Mesendoderm (in vitro differentiated cells): ENCODE measurements at regions not wholly inside any gene's neighbourhood (a gene's known extent, or its start where the extent isn't known, plus 50 kb on each side); places are given as distances from the start of the nearest gene placed in this dataset.

Experiments used
- DNase-seq: peaks from one replicate; pipeline ENCODE4 v3.0.0; 2013
- H2AK5ac ChIP-seq: 2 replicates; pipeline ENCODE4 v1.6.1; 2013; ENCODE audit warnings: low read length, inconsistent platforms
- H2BK120ac ChIP-seq: 2 replicates; pipeline ENCODE4 v1.6.1; 2013; ENCODE audit warnings: low read depth, mild to moderate bottlenecking, low read length, moderate library complexity, mixed read lengths
- H2BK15ac ChIP-seq: replicated peaks from 2 replicates; pipeline ENCODE4 v1.6.1; 2013; ENCODE audit warnings: low read depth, mild to moderate bottlenecking, moderate library complexity
- H2BK5ac ChIP-seq: 2 replicates; pipeline ENCODE4 v1.6.1; 2013; ENCODE audit warnings: low read length, inconsistent platforms
- H3K18ac ChIP-seq: 2 replicates; pipeline ENCODE4 v1.6.1; 2013; ENCODE audit warnings: mild to moderate bottlenecking, low read length, mixed read lengths
- H3K23ac ChIP-seq: one replicate; pipeline ENCODE4 v1.6.1; 2013; ENCODE audit warnings: low read length
- H3K27ac ChIP-seq: 2 replicates; pipeline ENCODE4 v1.5.1; 2013; ENCODE audit warnings: low read depth, mild to moderate bottlenecking, inconsistent platforms, low read length, moderate library complexity
- H3K27me3 ChIP-seq: 2 replicates; pipeline ENCODE4 v1.6.1; 2013; ENCODE audit warnings: low read length, control low read depth, mild to moderate bottlenecking, inconsistent platforms; ENCODE audit not compliant: insufficient read depth, poor library complexity
- H3K36me3 ChIP-seq: 2 replicates; pipeline ENCODE4 v1.6.1; 2013; ENCODE audit warnings: low read length, inconsistent platforms; ENCODE audit not compliant: control insufficient read depth, insufficient read depth
- H3K4ac ChIP-seq: one replicate; pipeline ENCODE4 v1.6.1; 2013; ENCODE audit warnings: low read depth, mild to moderate bottlenecking, low read length, moderate library complexity
- H3K4me1 ChIP-seq: 2 replicates; pipeline ENCODE4 v1.6.1; 2013; ENCODE audit warnings: low read depth, low read length, inconsistent platforms; ENCODE audit not compliant: control insufficient read depth
- H3K4me2 ChIP-seq: 2 replicates; pipeline ENCODE4 v1.6.1; 2013; ENCODE audit warnings: low read length
- H3K4me3 ChIP-seq: 2 replicates; pipeline ENCODE4 v1.5.1; 2013; ENCODE audit warnings: mild to moderate bottlenecking, low read length
- H3K56ac ChIP-seq: one replicate; pipeline ENCODE4 v1.6.1; 2013; ENCODE audit warnings: low read length
- H3K79me1 ChIP-seq: 2 replicates; pipeline ENCODE4 v1.6.1; 2013; ENCODE audit warnings: low read length, inconsistent platforms
- H3K79me2 ChIP-seq: 2 replicates; pipeline ENCODE4 v1.6.1; 2013; ENCODE audit warnings: mild to moderate bottlenecking, low read length; ENCODE audit not compliant: control insufficient read depth, insufficient read depth
- H3K9ac ChIP-seq: 2 replicates; pipeline ENCODE4 v1.6.1; 2013; ENCODE audit warnings: low read length, inconsistent platforms
- H4K5ac ChIP-seq: one replicate; pipeline ENCODE4 v1.6.1; 2013; ENCODE audit warnings: low read length
- H4K8ac ChIP-seq: one replicate; pipeline ENCODE4 v1.6.1; 2013; ENCODE audit warnings: low read depth, mild to moderate bottlenecking, control low read depth, low read length, moderate library complexity
- WGBS: extraction: QIAGEN DNeasy Blood & Tissue Kit; methylation state at CpG from one replicate; pipeline ENCODE4 v1.1.7; 2013; ENCODE audit warnings: low lambda C conversion rate, missing lambda C conversion rate; ENCODE audit not compliant: insufficient coverage; ENCODE audit errors: extremely low coverage; 5-methylcytosine and 5-hydroxymethylcytosine counted together

DNA sequence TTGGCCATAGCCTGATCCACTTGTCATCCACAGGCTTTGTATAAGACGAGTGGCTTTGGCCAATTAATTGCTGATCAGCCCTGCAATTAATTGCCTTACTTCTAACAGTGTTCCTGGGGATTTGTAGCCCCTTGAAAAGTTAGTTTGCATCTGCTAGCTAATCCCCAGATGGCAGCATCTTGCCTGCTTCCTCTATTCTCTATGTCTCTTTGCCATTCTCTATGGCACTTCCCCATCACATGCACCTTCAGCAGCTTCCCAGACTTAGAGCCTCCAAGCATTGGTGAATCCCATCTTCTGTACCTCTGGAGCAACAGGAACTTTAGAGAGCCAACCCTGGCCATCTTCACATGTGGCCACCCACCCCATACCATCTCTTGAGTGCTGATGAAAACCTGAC lies 197.0 kb upstream of the DMAC1 start:
- Histone ChIP-seq H3K27me3 (no peaks in the 10 kb centered on the region), H2BK120ac (no peak overlapping the region), H3K4ac (no peak overlapping the region), H3K79me1 (no peaks in the 10 kb centered on the region), H3K36me3 (no peaks in the 10 kb centered on the region), H3K79me2 (no peaks in the 10 kb centered on the region), H3K4me3 (no peak overlapping the region), H3K18ac (no peak overlapping the region), H4K8ac (no peak overlapping the region), H3K4me1 (no peaks in the 10 kb centered on the region), H3K9ac (no peak overlapping the region), H2BK15ac (no peak overlapping the region), H2BK5ac (no peak overlapping the region), H3K4me2 (no peak overlapping the region), H2AK5ac (no peak overlapping the region), H4K5ac (no peak overlapping the region), H3K23ac (no peak overlapping the region), H3K27ac (no peak overlapping the region), H3K56ac (no peak overlapping the region)
- no CpG with 5 or more reads among the region's 1 CpG for WGBS
- no peak for DNase-seq

GRCh38 chr9:7988644-7989280 lies 189.2 kb upstream of the DMAC1 start:
- Histone ChIP-seq H3K27ac (no peak overlapping the region), H3K18ac (no peak overlapping the region), H2AK5ac (no peak overlapping the region), H4K8ac (no peak overlapping the region), H3K4me1 (no peaks in the 10 kb centered on the region), H3K4me2 (no peak overlapping the region), H3K56ac (no peak overlapping the region), H3K23ac (no peak overlapping the region), H3K9ac (no peak overlapping the region), H3K79me2 (no peaks in the 10 kb centered on the region), H2BK5ac (no peak overlapping the region), H3K27me3 (no peaks in the 10 kb centered on the region), H3K4me3 (no peak overlapping the region), H3K4ac (no peak overlapping the region), H2BK120ac (no peak overlapping the region), H3K79me1 (no peaks in the 10 kb centered on the region), H3K36me3 (no peaks in the 10 kb centered on the region), H4K5ac (no peak overlapping the region), H2BK15ac (no peak overlapping the region)
- WGBS: no CpG with 5 or more reads among the region's 1 CpG
- no peak for DNase-seq

DNA sequence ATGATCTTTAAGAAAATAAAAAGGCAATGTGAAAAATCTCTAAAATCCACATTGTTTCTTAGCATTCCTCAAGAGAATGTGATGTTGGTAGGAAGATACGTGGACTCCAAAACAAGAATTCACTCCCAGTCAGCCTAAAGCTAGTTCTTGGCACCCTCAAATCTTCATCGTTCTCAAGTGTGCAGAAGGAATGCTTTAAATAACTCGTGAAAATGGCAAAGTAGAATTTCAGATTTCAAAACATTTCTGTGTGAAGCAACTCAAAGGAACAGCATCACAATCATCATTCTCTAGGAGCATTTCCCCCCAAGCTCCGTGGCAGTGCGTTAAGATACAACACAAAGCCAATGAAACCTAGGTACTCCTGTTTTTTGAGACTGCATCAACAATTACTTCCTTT lies 185.1 kb upstream of the DMAC1 start:
- Histone ChIP-seq H2BK15ac (no peak overlapping the region), H2AK5ac (no peak overlapping the region), H3K23ac (no peak overlapping the region), H3K56ac (no peak overlapping the region), H4K5ac (no peak overlapping the region), H3K4ac (no peak overlapping the region), H3K18ac (no peak overlapping the region), H3K4me1 (no peaks in the 10 kb centered on the region), H3K27me3 (no peaks in the 10 kb centered on the region), H4K8ac (peak overlapping the region; percentile 13), H3K79me2 (no peaks in the 10 kb centered on the region), H2BK5ac (no peak overlapping the region), H3K4me2 (no peak overlapping the region), H3K27ac (no peak overlapping the region), H3K36me3 (no peaks in the 10 kb centered on the region), H3K4me3 (no peak overlapping the region), H2BK120ac (no peak overlapping the region), H3K9ac (no peak overlapping the region), H3K79me1 (no peaks in the 10 kb centered on the region)
- WGBS: no CpG with 5 or more reads among the region's 5 CpGs
- no peak for DNase-seq

GRCh38 chr9:7984203-7984602 lies 184.6 kb upstream of the DMAC1 start:
- WGBS: no CpG with 5 or more reads among the region's 2 CpGs
- Histone ChIP-seq H2AK5ac (no peak overlapping the region), H2BK120ac (no peak overlapping the region), H3K36me3 (no peaks in the 10 kb centered on the region), H3K27ac (no peak overlapping the region), H2BK5ac (no peak overlapping the region), H3K9ac (no peak overlapping the region), H3K79me2 (no peaks in the 10 kb centered on the region), H4K8ac (no peak overlapping the region), H3K4ac (no peak overlapping the region), H3K4me2 (no peak overlapping the region), H3K4me1 (no peaks in the 10 kb centered on the region), H3K23ac (no peak overlapping the region), H3K4me3 (no peak overlapping the region), H3K56ac (no peak overlapping the region), H2BK15ac (no peak overlapping the region), H3K27me3 (no peaks in the 10 kb centered on the region), H3K18ac (no peak overlapping the region), H4K5ac (no peak overlapping the region), H3K79me1 (no peaks in the 10 kb centered on the region)
- DNase-seq: no peak

GRCh38 chr9:7983490-7983889 lies 183.9 kb upstream of the DMAC1 start:
- H3K27ac ChIP-seq: no peak overlapping the region
- no peak overlapping the region for H3K23ac ChIP-seq
- H3K36me3 ChIP-seq: no peaks in the 10 kb centered on the region
- H3K9ac ChIP-seq: no peak overlapping the region
- no peak overlapping the region for H2BK15ac ChIP-seq
- H3K79me2 ChIP-seq: no peaks in the 10 kb centered on the region
- H3K56ac ChIP-seq: no peak overlapping the region
- H3K4ac ChIP-seq: no peak overlapping the region
- no peak overlapping the region for H2BK5ac ChIP-seq
- no peak overlapping the region for H3K18ac ChIP-seq
- H3K79me1 ChIP-seq: no peaks in the 10 kb centered on the region
- H3K4me3 ChIP-seq: no peak overlapping the region
- no peak overlapping the region for H2AK5ac ChIP-seq
- WGBS: no CpG with 5 or more reads among the region's 5 CpGs
- no peaks in the 10 kb centered on the region for H3K4me1 ChIP-seq
- H3K4me2 ChIP-seq: no peak overlapping the region
- no peaks in the 10 kb centered on the region for H3K27me3 ChIP-seq
- no peak overlapping the region for H2BK120ac ChIP-seq
- H4K5ac ChIP-seq: no peak overlapping the region
- no peak overlapping the region for H4K8ac ChIP-seq
- no peak for DNase-seq

GRCh38 chr9:7982907-7983306 lies 183.3 kb upstream of the DMAC1 start:
- Histone ChIP-seq H3K4ac (no peak overlapping the region), H2BK5ac (no peak overlapping the region), H3K4me3 (no peak overlapping the region), H3K36me3 (no peaks in the 10 kb centered on the region), H3K79me2 (no peaks in the 10 kb centered on the region), H3K18ac (no peak overlapping the region), H3K56ac (peak overlapping the region; percentile 2), H3K27ac (no peak overlapping the region), H3K9ac (no peak overlapping the region), H3K79me1 (no peaks in the 10 kb centered on the region), H3K4me1 (no peaks in the 10 kb centered on the region), H3K23ac (no peak overlapping the region), H2BK15ac (no peak overlapping the region), H4K5ac (no peak overlapping the region), H3K27me3 (no peaks in the 10 kb centered on the region), H4K8ac (no peak overlapping the region), H3K4me2 (no peak overlapping the region), H2AK5ac (no peak overlapping the region), H2BK120ac (no peak overlapping the region)
- no peak for DNase-seq
- no CpG with 5 or more reads among the region's 4 CpGs for WGBS
